Stomach (tissue), 4 donors: ENCODE measurements at regions not wholly inside any gene's neighbourhood (a gene's known extent, or its start where the extent isn't known, plus 50 kb on each side); places are given as distances from the start of the nearest gene placed in this dataset.

Experiments
- POLR2A ChIP-seq, 4 donors: fragments of 450-650 bp; IDR thresholded peaks; one replicate each; pipeline ENCODE4 v1.6.1; 2016; ENCODE audit warnings: antibody characterized with exemption in 4 of 4, control low read depth in 2 of 4, mild to moderate bottlenecking in 1 of 4, moderate library complexity in 1 of 4
- TF ChIP-seq, protein P1 (sequence below), 7 experiments: fragments of 450-650 bp in 4 of 7; fragments of 200-600 bp in 3 of 7; sonication (generic) in 3 of 7; IDR thresholded peaks; one replicate each; pipeline ENCODE4 v1.5.1; 2016 to 2019; ENCODE audit warnings: antibody characterized with exemption in 7 of 7, control low read depth in 2 of 7, mild to moderate bottlenecking in 1 of 7

DNA sequence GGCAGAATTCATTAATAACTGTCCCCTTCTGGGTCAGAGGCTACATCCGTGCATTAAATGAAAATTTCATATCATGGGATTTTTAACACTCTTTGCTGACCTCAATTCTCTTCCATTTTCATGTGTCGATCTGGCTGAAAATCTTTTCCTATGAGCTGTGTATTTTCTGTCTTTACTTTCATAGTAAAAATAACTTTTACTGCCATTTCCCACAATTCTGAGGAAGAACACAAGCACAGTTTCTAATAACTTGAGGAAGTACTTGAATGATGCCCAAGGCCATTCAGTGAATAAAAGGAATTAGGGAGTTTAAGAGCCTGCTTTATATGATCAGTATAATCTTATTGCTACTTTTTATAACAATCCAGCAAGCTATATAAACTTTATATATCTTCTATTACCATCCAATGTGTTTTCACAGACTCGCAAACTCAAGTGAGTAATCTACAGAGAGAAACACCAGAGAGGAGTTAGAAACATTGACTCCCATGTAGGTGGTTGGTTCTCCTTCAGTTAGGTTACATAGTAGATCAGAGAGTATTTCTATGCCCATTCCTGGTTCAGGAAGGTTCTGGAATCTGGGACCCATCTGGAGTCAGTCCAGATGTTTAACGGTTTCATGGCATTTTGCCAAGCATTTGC, 340.0 kb downstream of the FBXO15 start:
- TF ChIP-seq, protein P1, sequence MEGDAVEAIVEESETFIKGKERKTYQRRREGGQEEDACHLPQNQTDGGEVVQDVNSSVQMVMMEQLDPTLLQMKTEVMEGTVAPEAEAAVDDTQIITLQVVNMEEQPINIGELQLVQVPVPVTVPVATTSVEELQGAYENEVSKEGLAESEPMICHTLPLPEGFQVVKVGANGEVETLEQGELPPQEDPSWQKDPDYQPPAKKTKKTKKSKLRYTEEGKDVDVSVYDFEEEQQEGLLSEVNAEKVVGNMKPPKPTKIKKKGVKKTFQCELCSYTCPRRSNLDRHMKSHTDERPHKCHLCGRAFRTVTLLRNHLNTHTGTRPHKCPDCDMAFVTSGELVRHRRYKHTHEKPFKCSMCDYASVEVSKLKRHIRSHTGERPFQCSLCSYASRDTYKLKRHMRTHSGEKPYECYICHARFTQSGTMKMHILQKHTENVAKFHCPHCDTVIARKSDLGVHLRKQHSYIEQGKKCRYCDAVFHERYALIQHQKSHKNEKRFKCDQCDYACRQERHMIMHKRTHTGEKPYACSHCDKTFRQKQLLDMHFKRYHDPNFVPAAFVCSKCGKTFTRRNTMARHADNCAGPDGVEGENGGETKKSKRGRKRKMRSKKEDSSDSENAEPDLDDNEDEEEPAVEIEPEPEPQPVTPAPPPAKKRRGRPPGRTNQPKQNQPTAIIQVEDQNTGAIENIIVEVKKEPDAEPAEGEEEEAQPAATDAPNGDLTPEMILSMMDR (IDR thresholded peaks at IDR 0.05), result no peak
- TF ChIP-seq POLR2A (IDR thresholded peaks at IDR 0.05), result no peak
